ENCODE measurements at regions not wholly inside any gene's neighbourhood (a gene's known extent, or its start where the extent isn't known, plus 50 kb on each side); places are given as distances from the start of the nearest gene placed in this dataset.

DNA sequence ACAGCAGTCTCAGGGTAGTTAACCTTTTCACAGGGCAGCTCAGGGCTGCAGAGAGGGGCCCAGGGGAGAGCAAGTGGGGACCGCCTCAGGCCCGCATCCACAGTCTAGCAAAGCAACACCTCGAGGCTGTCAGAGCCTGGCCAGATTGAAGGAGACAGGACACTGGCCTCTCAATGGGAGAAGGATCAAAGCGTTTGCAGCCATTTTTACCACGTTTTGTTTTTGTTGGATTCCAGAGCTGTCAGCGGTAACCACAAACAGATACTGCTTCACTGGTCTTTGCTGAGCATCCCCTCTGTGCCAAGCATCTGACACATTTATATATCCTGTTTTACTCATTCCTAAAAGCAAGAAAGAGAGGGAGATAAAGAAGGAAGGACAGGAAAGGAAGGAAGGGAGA is 153.8 kb downstream of the SHQ1 start:
- H2AFZ ChIP-seq, result no peak overlapping the region
- no peaks in the 10 kb centered on the region for H3K36me3 ChIP-seq (replicated peaks; ENCODE audit: insufficient read depth, low read depth)
- WGBS (ENCODE audit: low lambda C conversion rate, missing lambda C conversion rate), result 37% methylated on average over 6 of the region's 6 CpGs
- H4K20me1 ChIP-seq (ENCODE audit: insufficient read depth, poor library complexity, severe bottlenecking), result no peaks in the 10 kb centered on the region
- no peak overlapping the region for H3K27ac ChIP-seq
- no peaks in the 10 kb centered on the region for H3K9me3 ChIP-seq (ENCODE audit: low read depth)
- TF ChIP-seq EZH2 (IDR thresholded peaks at IDR 0.05; ENCODE audit: borderline replicate concordance), result no peak
- no peak for TF ChIP-seq CTCF (IDR thresholded peaks at IDR 0.05; ENCODE audit: poor library complexity)
- TF ChIP-seq EZH2phosphoT487 (IDR thresholded peaks at IDR 0.05; ENCODE audit: low read depth, severe bottlenecking, unreplicated experiment), result no peak
- peaks cover 26% of the 10 kb centered on the region for H3K4me1 ChIP-seq (ENCODE audit: insufficient read depth)
- no peak overlapping the region for H3K4me3 ChIP-seq
- no peaks in the 10 kb centered on the region for H3K27me3 ChIP-seq
- H3K9me2 ChIP-seq (replicated peaks; ENCODE audit: insufficient read depth), result no peaks in the 10 kb centered on the region
- no peaks in the 10 kb centered on the region for H3K79me2 ChIP-seq
- no peak for DNase-seq (ENCODE audit: low spot score)
- no peak overlapping the region for H3K4me2 ChIP-seq

GRCh38 chr3:72692990-72693389 is 155.3 kb downstream of the SHQ1 start:
- TF ChIP-seq EZH2 (IDR thresholded peaks at IDR 0.05; ENCODE audit: borderline replicate concordance) (no peak), CTCF (IDR thresholded peaks at IDR 0.05; ENCODE audit: poor library complexity) (no peak), EZH2phosphoT487 (IDR thresholded peaks at IDR 0.05; ENCODE audit: low read depth, severe bottlenecking, unreplicated experiment) (no peak)
- no peaks in the 10 kb centered on the region for H4K20me1 ChIP-seq (ENCODE audit: insufficient read depth, poor library complexity, severe bottlenecking)
- no peaks in the 10 kb centered on the region for H3K9me3 ChIP-seq (ENCODE audit: low read depth)
- H3K4me3 ChIP-seq, result no peak overlapping the region
- H3K4me1 ChIP-seq (ENCODE audit: insufficient read depth), result peaks cover 22% of the 10 kb centered on the region
- DNase-seq (ENCODE audit: low spot score), result peak; percentile 65
- peak overlapping the region; percentile 38 for H3K4me2 ChIP-seq
- H3K36me3 ChIP-seq (replicated peaks; ENCODE audit: insufficient read depth, low read depth), result no peaks in the 10 kb centered on the region
- H2AFZ ChIP-seq, result no peak overlapping the region
- no peaks in the 10 kb centered on the region for H3K27me3 ChIP-seq
- no peaks in the 10 kb centered on the region for H3K9me2 ChIP-seq (replicated peaks; ENCODE audit: insufficient read depth)
- 46% methylated on average over 9 of the region's 9 CpGs for WGBS (ENCODE audit: low lambda C conversion rate, missing lambda C conversion rate)
- no peaks in the 10 kb centered on the region for H3K79me2 ChIP-seq
- H3K27ac ChIP-seq, result peak overlapping the region; percentile 68

GRCh38 chr3:72690629-72691028 is 157.6 kb downstream of the SHQ1 start:
- 51% methylated on average over 5 of the region's 5 CpGs for WGBS (ENCODE audit: low lambda C conversion rate, missing lambda C conversion rate)
- H3K9me3 ChIP-seq (ENCODE audit: low read depth), result no peaks in the 10 kb centered on the region
- H3K4me3 ChIP-seq, result no peak overlapping the region
- DNase-seq (ENCODE audit: low spot score), result no peak
- no peaks in the 10 kb centered on the region for H3K36me3 ChIP-seq (replicated peaks; ENCODE audit: insufficient read depth, low read depth)
- H2AFZ ChIP-seq, result no peak overlapping the region
- H3K27ac ChIP-seq, result no peak overlapping the region
- no peak overlapping the region for H3K4me2 ChIP-seq
- H3K9me2 ChIP-seq (replicated peaks; ENCODE audit: insufficient read depth), result no peaks in the 10 kb centered on the region
- TF ChIP-seq EZH2phosphoT487 (IDR thresholded peaks at IDR 0.05; ENCODE audit: low read depth, severe bottlenecking, unreplicated experiment) (no peak), CTCF (IDR thresholded peaks at IDR 0.05; ENCODE audit: poor library complexity) (no peak)
- no peaks in the 10 kb centered on the region for H3K79me2 ChIP-seq
- peaks cover 17% of the 10 kb centered on the region for H3K4me1 ChIP-seq (ENCODE audit: insufficient read depth)
- no peaks in the 10 kb centered on the region for H4K20me1 ChIP-seq (ENCODE audit: insufficient read depth, poor library complexity, severe bottlenecking)
- H3K27me3 ChIP-seq, result no peaks in the 10 kb centered on the region

GRCh38 chr3:72682936-72683452 is 165.3 kb downstream of the SHQ1 start:
- Histone ChIP-seq H3K4me2 (no peak overlapping the region), H3K4me1 (ENCODE audit: insufficient read depth) (peaks cover 10% of the 10 kb centered on the region), H3K4me3 (no peak overlapping the region), H4K20me1 (ENCODE audit: insufficient read depth, poor library complexity, severe bottlenecking) (no peaks in the 10 kb centered on the region), H3K79me2 (no peaks in the 10 kb centered on the region), H3K9me3 (ENCODE audit: low read depth) (no peaks in the 10 kb centered on the region), H3K27ac (peak overlapping the region; percentile 57), H3K36me3 (replicated peaks; ENCODE audit: insufficient read depth, low read depth) (no peaks in the 10 kb centered on the region), H2AFZ (no peak overlapping the region), H3K9me2 (replicated peaks; ENCODE audit: insufficient read depth) (no peaks in the 10 kb centered on the region), H3K27me3 (no peaks in the 10 kb centered on the region)
- TF ChIP-seq EZH2phosphoT487 (IDR thresholded peaks at IDR 0.05; ENCODE audit: low read depth, severe bottlenecking, unreplicated experiment) (no peak), EZH2 (IDR thresholded peaks at IDR 0.05; ENCODE audit: borderline replicate concordance) (no peak), CTCF (IDR thresholded peaks at IDR 0.05; ENCODE audit: poor library complexity) (no peak)
- DNase-seq (ENCODE audit: low spot score), result no peak
- 71% methylated on average over 2 of the region's 2 CpGs for WGBS (ENCODE audit: low lambda C conversion rate, missing lambda C conversion rate)

Data from hepatocyte (in vitro differentiated cells).